IMR-90 (cell line): ENCODE measurements at regions not wholly inside any gene's neighbourhood (a gene's known extent, or its start where the extent isn't known, plus 50 kb on each side); places are given as distances from the start of the nearest gene placed in this dataset.

Experiments used
- ATAC-seq: fragments of 200-7000 bp; cut with Tn5 transposase; 2 replicates; pipeline ENCODE4 v1.9.1; 2020; ENCODE audit warnings: low read depth, mild to moderate bottlenecking, moderate library complexity
- BruUV-seq: library from RNA; stranded (reverse); fragments of 400-500 nt; replicated peaks from 2 replicates; lab custom pipeline; 2021; lab: Mats Ljungman, UMichigan
- CTCF ChIA-PET: fragments of 300-600 bp; formaldehyde crosslinking; extraction: SDS; loops from one replicate; lab custom pipeline; 2021; ENCODE audit warnings: antibody characterized with exemption; lab: Yijun Ruan, JAX
- POLR2A ChIA-PET: fragments of 300-600 bp; sonication (Branson Sonifier 250); formaldehyde crosslinking; loops from one replicate; lab custom pipeline; 2022; ENCODE audit warnings: antibody characterized with exemption; ENCODE audit not compliant: unreplicated experiment; lab: Charles Lee
- DNase-seq: peaks from one replicate; pipeline ENCODE4 v3.0.0; 2013
- H2AFZ ChIP-seq: replicated peaks from 2 replicates; pipeline ENCODE3; 2013; ENCODE audit warnings: low read length, mild to moderate bottlenecking; ENCODE audit not compliant: poor library complexity
- H2AK5ac ChIP-seq: 2 replicates; pipeline ENCODE4 v1.6.1; 2013; ENCODE audit warnings: low read depth, low read length, inconsistent platforms
- H2AK9ac ChIP-seq: replicated peaks from 2 replicates; pipeline ENCODE3; 2013; ENCODE audit warnings: mild to moderate bottlenecking, low read depth, low read length, moderate library complexity; ENCODE audit not compliant: poor library complexity
- H2BK120ac ChIP-seq: 2 replicates; pipeline ENCODE4 v1.6.1; 2013; ENCODE audit warnings: low read depth, low read length, inconsistent platforms
- H2BK15ac ChIP-seq: 3 replicates; pipeline ENCODE4 v1.6.1; 2013; ENCODE audit warnings: low read depth, low read length, inconsistent platforms
- H2BK20ac ChIP-seq: 2 replicates; pipeline ENCODE4 v1.6.1; 2013; ENCODE audit warnings: low read depth, mild to moderate bottlenecking, inconsistent platforms, low read length, moderate library complexity
- H2BK5ac ChIP-seq: 2 replicates; pipeline ENCODE4 v1.6.1; 2013; ENCODE audit warnings: mild to moderate bottlenecking, low read depth, low read length, inconsistent platforms; ENCODE audit not compliant: poor library complexity, severe bottlenecking
- H3K14ac ChIP-seq: replicated peaks from 2 replicates; pipeline ENCODE4 v1.6.1; 2013; ENCODE audit warnings: low read depth, low read length, inconsistent platforms
- H3K18ac ChIP-seq: 2 replicates; pipeline ENCODE4 v1.6.1; 2013; ENCODE audit warnings: low read depth, low read length, control low read depth
- H3K23ac ChIP-seq: 2 replicates; pipeline ENCODE4 v1.6.1; 2013; ENCODE audit warnings: low read depth, low read length, inconsistent platforms
- H3K27ac ChIP-seq: 2 replicates; pipeline ENCODE4 v1.5.1; 2013; ENCODE audit warnings: mild to moderate bottlenecking, control low read depth, low read length; ENCODE audit not compliant: insufficient read depth
- H3K27me3 ChIP-seq: 2 replicates; pipeline ENCODE4 v1.6.1; 2013; ENCODE audit warnings: low read length; ENCODE audit not compliant: control insufficient read depth, insufficient read depth
- H3K36me3 ChIP-seq: 2 replicates; pipeline ENCODE4 v1.6.1; 2013; ENCODE audit warnings: low read length, mixed read lengths; ENCODE audit not compliant: control insufficient read depth, insufficient read depth
- H3K4ac ChIP-seq: 2 replicates; pipeline ENCODE4 v1.6.1; 2013; ENCODE audit warnings: low read depth, low read length, inconsistent platforms
- H3K4me1 ChIP-seq: 2 replicates; pipeline ENCODE4 v1.6.1; 2013; ENCODE audit warnings: low read length, mixed read lengths; ENCODE audit not compliant: control insufficient read depth, insufficient read depth
- H3K4me2 ChIP-seq: 2 replicates; pipeline ENCODE4 v1.6.1; 2013; ENCODE audit warnings: low read depth, mild to moderate bottlenecking, control low read depth, low read length, moderate library complexity
- H3K4me3 ChIP-seq: 2 replicates; pipeline ENCODE4 v1.5.1; 2013; ENCODE audit warnings: low read depth, mild to moderate bottlenecking, control low read depth, low read length, moderate library complexity; ENCODE audit not compliant: insufficient read depth
- H3K56ac ChIP-seq: 2 replicates; pipeline ENCODE4 v1.6.1; 2013; ENCODE audit warnings: low read length, inconsistent platforms; ENCODE audit not compliant: insufficient read depth; ENCODE audit errors: extremely low read depth
- H3K79me1 ChIP-seq, 2 experiments: 2 replicates each; pipeline ENCODE4 v1.6.1; 2013; ENCODE audit warnings: low read length in 2 of 2, inconsistent platforms in 1 of 2, low read depth in 1 of 2
- H3K9ac ChIP-seq: 2 replicates; pipeline ENCODE4 v1.6.1; 2013; ENCODE audit warnings: low read depth, low read length, control low read depth
- H3K9me1 ChIP-seq: 2 replicates; pipeline ENCODE4 v1.6.1; 2013; ENCODE audit warnings: low read length, inconsistent platforms; ENCODE audit not compliant: insufficient read depth
- H3K9me3 ChIP-seq: 2 replicates; pipeline ENCODE4 v1.6.1; 2013; ENCODE audit warnings: low read length; ENCODE audit not compliant: control insufficient read depth, insufficient read depth
- H4K20me1 ChIP-seq: 2 replicates; pipeline ENCODE4 v1.6.1; 2013; ENCODE audit warnings: low read length, inconsistent platforms; ENCODE audit not compliant: insufficient read depth
- H4K5ac ChIP-seq: 2 replicates; pipeline ENCODE4 v1.6.1; 2013; ENCODE audit warnings: mild to moderate bottlenecking, low read depth, low read length, control low read depth
- H4K8ac ChIP-seq, 2 experiments: 2 replicates each; pipeline ENCODE4 v1.6.1; 2013; ENCODE audit warnings: low read depth in 2 of 2, low read length in 2 of 2, control low read depth in 1 of 2, inconsistent platforms in 1 of 2
- H4K91ac ChIP-seq: 2 replicates; pipeline ENCODE4 v1.6.1; 2013; ENCODE audit warnings: low read depth, low read length, inconsistent platforms; ENCODE audit not compliant: insufficient read depth
- CEBPB ChIP-seq: IDR thresholded peaks from 2 replicates; pipeline ENCODE4 v1.6.1; 2012; ENCODE audit warnings: low read depth, low read length, improper control_type of control experiment
- MAFK ChIP-seq: IDR thresholded peaks from 2 replicates; pipeline ENCODE4 v1.6.1; 2012; ENCODE audit warnings: low read depth, low read length, improper control_type of control experiment
- RFX5 ChIP-seq: IDR thresholded peaks from 2 replicates; pipeline ENCODE4 v1.8.0; 2012; ENCODE audit warnings: low read depth, mild to moderate bottlenecking, low read length, moderate library complexity
- WGBS, 2 experiments: methylation state at CpG; one replicate each; pipeline versions ENCODE4 v1.1.5 to v1.1.7; 2013; ENCODE audit warnings: missing lambda C conversion rate in 2 of 2; ENCODE audit not compliant: insufficient read length in 1 of 2; ENCODE audit errors: extremely low coverage in 2 of 2; 5-methylcytosine and 5-hydroxymethylcytosine counted together
- dilution Hi-C: fragments of 300-500 bp; cut with HindIII; formaldehyde crosslinking; loops from one replicate; pipeline ENCODE4 v1.14.3; 2018; ENCODE audit warnings: low sequenced_read_pairs; ENCODE audit not compliant: unreplicated experiment
- in situ Hi-C: fragments of 300-500 bp; cut with MboI; formaldehyde crosslinking; loops from 3 replicates; pipeline ENCODE4 v1.14.3; 2019; ENCODE audit warnings: low sequenced_read_pairs, inconsistent platforms, mixed read lengths
- intact Hi-C: fragments of 100-400 bp; cut with micrococcal nuclease; formaldehyde crosslinking; loops from 2 replicates; pipeline ENCODE4 v1.10.0; 2022

- Histone ChIP-seq H3K9me1 (no peaks in the 10 kb centered on the region), H2AK5ac (no peak overlapping the region), H3K4me3 (no peak overlapping the region), H4K5ac (no peak overlapping the region; the same call in 1 of the 2 replicates), H3K14ac (no peak overlapping the region), H2BK5ac (peak overlapping the region; percentile 92), H3K23ac (no peak overlapping the region), H4K8ac (0 out of 4 replicates have a peak overlapping the region, but pooled peaks of 1 of the 2 experiments have one; percentile 66), H2AFZ (no peak overlapping the region), H3K4ac (no peak overlapping the region; the same call in 1 of the 2 replicates), H3K9me3 (no peaks in the 10 kb centered on the region), H3K4me2 (peak overlapping the region; percentile 74; the same call in 1 of the 2 replicates), H4K91ac (no peak overlapping the region), H3K79me1 (no peaks in the 10 kb centered on the region), H3K27me3 (no peaks in the 10 kb centered on the region), H2BK120ac (peak overlapping the region; percentile 67; the same call in 1 of the 2 replicates), H2BK15ac (no peak overlapping the region), H3K9ac (no peak overlapping the region), H3K27ac (no peak overlapping the region), H2AK9ac (no peak overlapping the region), H3K18ac (peak overlapping the region; percentile 97; the same call in 1 of the 2 replicates), H3K56ac (no peak overlapping the region; the same call in 1 of the 2 replicates), H3K4me1 (peaks cover 2% of the 10 kb centered on the region; the same call in 1 of the 2 replicates), H4K20me1 (no peaks in the 10 kb centered on the region), H3K36me3 (no peaks in the 10 kb centered on the region), H2BK20ac (peak overlapping the region; percentile 63; the same call in 1 of the 2 replicates)
- POLR2A ChIA-PET = no interaction called here
- peak; percentile 42 for ATAC-seq
- in situ Hi-C loops = no loop called here
- BruUV-seq = no TSS peak
- TF ChIP-seq MAFK (no peak), CEBPB (peak; percentile 60; the same call in 1 of the 2 replicates), RFX5 (no peak)
- intact Hi-C loops = loop anchor here (5.0 kb wide), 1 partner anchor 156 kb away; no protein-coding TSS in a partner anchor
- dilution Hi-C loops = no loop called here
- WGBS, 2 experiments = no CpG with 5 or more reads among the region's 2 CpGs
- CTCF ChIA-PET = interaction anchor here (0.6 kb wide), 3 partner anchors 45 to 758 kb away, joined by 3 to 4 read pairs (median 3); no protein-coding TSS in a partner anchor
- DNase-seq = peak; percentile 77
Observed at GRCh38 chr3:162141272-162141791, 644.7 kb downstream of the OTOL1 start.
